OCI-LY3 (cell line): ENCODE measurements at regions not wholly inside any gene's neighbourhood (a gene's known extent, or its start where the extent isn't known, plus 50 kb on each side); places are given as distances from the start of the nearest gene placed in this dataset.

Experiments used
- H2AFZ ChIP-seq: fragments of 200-600, 300-600 bp; shearing (Covaris generic); 2 replicates; pipeline ENCODE4 v1.6.0; 2014; ENCODE audit warnings: antibody characterized with exemption, low read depth, low read length
- H3K27ac ChIP-seq: fragments of 200-600, 300-600 bp; sonication (generic); 2 replicates; pipeline ENCODE4 v1.5.1; 2014; ENCODE audit warnings: mild to moderate bottlenecking, low read length, moderate library complexity, mixed read lengths
- H3K27me3 ChIP-seq: fragments of 200-600, 300-600 bp; sonication (generic); 2 replicates; pipeline ENCODE4 v1.6.1; 2014; ENCODE audit warnings: low read depth, low read length, mixed read lengths
- H3K36me3 ChIP-seq: fragments of 200-600, 300-600 bp; sonication (generic); replicated peaks from 2 replicates; pipeline ENCODE3; 2014; ENCODE audit warnings: low read depth, low read length, mixed read lengths
- H3K4me1 ChIP-seq: fragments of 300-600, 200-600 bp; sonication (generic); 2 replicates; pipeline ENCODE4 v1.6.1; 2014; ENCODE audit warnings: low read length, mixed read lengths
- H3K4me2 ChIP-seq: fragments of 200-600, 300-600 bp; sonication (generic); 2 replicates; pipeline ENCODE4 v1.6.1; 2014; ENCODE audit warnings: low read length, mixed read lengths
- H3K4me3 ChIP-seq: fragments of 300-600, 200-600 bp; sonication (generic); 2 replicates; pipeline ENCODE4 v1.5.1; 2014; ENCODE audit warnings: antibody characterized with exemption, mild to moderate bottlenecking, low read length, moderate library complexity
- H3K79me2 ChIP-seq: fragments of 300-600, 200-600 bp; shearing (Covaris generic); 2 replicates; pipeline ENCODE4 v1.6.1; 2014; ENCODE audit warnings: mild to moderate bottlenecking, low read length, mixed read lengths
- H3K9ac ChIP-seq: fragments of 300-600, 200-600 bp; shearing (Covaris generic); 2 replicates; pipeline ENCODE4 v1.6.0; 2014; ENCODE audit warnings: mild to moderate bottlenecking, low read length, moderate library complexity
- H3K9me3 ChIP-seq: fragments of 200-600, 300-600 bp; shearing (Covaris generic); 2 replicates; pipeline ENCODE4 v1.6.1; 2014; ENCODE audit warnings: low read length, mixed read lengths; ENCODE audit not compliant: insufficient read depth
- H4K20me1 ChIP-seq: fragments of 200-600, 300-600 bp; sonication (generic); 2 replicates; pipeline ENCODE4 v1.6.1; 2016; ENCODE audit warnings: low read length, mixed read lengths; ENCODE audit not compliant: insufficient read depth
- CTCF ChIP-seq: fragments of 200-600, 300-600 bp; sonication (generic); IDR thresholded peaks from 2 replicates; pipeline ENCODE4 v1.5.1; 2014; ENCODE audit warnings: antibody characterized with exemption, low read length, low read depth
- EZH2phosphoT487 ChIP-seq: fragments of 200-600 bp; shearing (Covaris generic); IDR thresholded peaks from 2 replicates; pipeline ENCODE4 v1.6.1; 2018; ENCODE audit warnings: antibody characterized with exemption, mixed run types, low read depth

- Histone ChIP-seq H3K4me1 (no peaks in the 10 kb centered on the region), H2AFZ (no peak overlapping the region), H3K4me3 (no peak overlapping the region), H3K9ac (no peak overlapping the region), H3K9me3 (no peaks in the 10 kb centered on the region), H3K79me2 (no peaks in the 10 kb centered on the region), H3K4me2 (no peak overlapping the region), H3K36me3 (no peaks in the 10 kb centered on the region), H3K27me3 (no peaks in the 10 kb centered on the region; the same call in 1 of the 2 replicates), H3K27ac (no peak overlapping the region), H4K20me1 (no peaks in the 10 kb centered on the region)
- TF ChIP-seq CTCF: no peak
- TF ChIP-seq EZH2phosphoT487: no peak
Observed at GRCh38 chr16:59385491-59385890, 651.4 kb upstream of the GOT2 start.

- TF ChIP-seq EZH2phosphoT487 (no peak), CTCF (no peak)
- Histone ChIP-seq H3K4me3 (no peak overlapping the region), H2AFZ (no peak overlapping the region), H3K4me1 (no peaks in the 10 kb centered on the region), H3K4me2 (no peak overlapping the region), H3K79me2 (no peaks in the 10 kb centered on the region), H3K27ac (no peak overlapping the region), H3K36me3 (no peaks in the 10 kb centered on the region), H4K20me1 (no peaks in the 10 kb centered on the region), H3K9ac (no peak overlapping the region), H3K9me3 (no peaks in the 10 kb centered on the region), H3K27me3 (no peaks in the 10 kb centered on the region)
Observed at GRCh38 chr16:59373632-59374031, 639.5 kb upstream of the GOT2 start.

GRCh38 chr16:59370717-59371116, 636.6 kb upstream of the GOT2 start:
- no peaks in the 10 kb centered on the region for H3K4me1 ChIP-seq
- H3K36me3 ChIP-seq: no peaks in the 10 kb centered on the region
- no peaks in the 10 kb centered on the region for H3K79me2 ChIP-seq
- no peak overlapping the region for H3K9ac ChIP-seq
- H3K9me3 ChIP-seq: no peaks in the 10 kb centered on the region
- H3K27me3 ChIP-seq: no peaks in the 10 kb centered on the region
- H3K27ac ChIP-seq: no peak overlapping the region
- H3K4me3 ChIP-seq: no peak overlapping the region
- no peak for TF ChIP-seq CTCF
- H4K20me1 ChIP-seq: no peaks in the 10 kb centered on the region
- no peak overlapping the region for H2AFZ ChIP-seq
- no peak overlapping the region for H3K4me2 ChIP-seq

- no peak overlapping the region for H3K4me2 ChIP-seq
- H3K79me2 ChIP-seq: no peaks in the 10 kb centered on the region
- no peaks in the 10 kb centered on the region for H3K27me3 ChIP-seq
- no peaks in the 10 kb centered on the region for H3K36me3 ChIP-seq
- H3K4me1 ChIP-seq: no peaks in the 10 kb centered on the region
- no peak overlapping the region for H3K4me3 ChIP-seq
- H3K27ac ChIP-seq: no peak overlapping the region
- TF ChIP-seq CTCF (no peak), EZH2phosphoT487 (no peak)
- no peaks in the 10 kb centered on the region for H4K20me1 ChIP-seq
- H3K9me3 ChIP-seq: no peaks in the 10 kb centered on the region
- H2AFZ ChIP-seq: no peak overlapping the region
- no peak overlapping the region for H3K9ac ChIP-seq
Observed at GRCh38 chr16:59369523-59369922, 635.4 kb upstream of the GOT2 start.
